HEK293T (cell line): ENCODE measurements at regions not wholly inside any gene's neighbourhood (a gene's known extent, or its start where the extent isn't known, plus 50 kb on each side); places are given as distances from the start of the nearest gene placed in this dataset.

ENCODE experiments used
- ARNT ChIP-seq: fragments of 450-650 bp; IDR thresholded peaks from 2 replicates; pipeline ENCODE4 v1.6.1; 2017; ENCODE audit warnings: mild to moderate bottlenecking
- FOXM1 ChIP-seq: fragments of 450-650 bp; IDR thresholded peaks from 2 replicates; pipeline ENCODE4 v1.6.1; 2017; ENCODE audit warnings: mild to moderate bottlenecking, borderline replicate concordance
- L3MBTL2 ChIP-seq: fragments of 450-650 bp; conservative IDR thresholded peaks from 2 replicates; pipeline ENCODE4 v1.6.1; 2016; ENCODE audit warnings: mild to moderate bottlenecking
- PKNOX1 ChIP-seq: fragments of 450-650 bp; IDR thresholded peaks from 2 replicates; pipeline ENCODE4 v1.6.1; 2016
- SP1 ChIP-seq: fragments of 450-650 bp; IDR thresholded peaks from 2 replicates; pipeline ENCODE4 v1.6.1; 2017

- TF ChIP-seq FOXM1 (no peak), L3MBTL2 (no peak), PKNOX1 (no peak), ARNT (no peak), SP1 (no peak)
Observed at GRCh38 chr6:5899216-5900045, 107.3 kb downstream of the NRN1 start.
